GM23338 (cell line): ENCODE measurements at regions not wholly inside any gene's neighbourhood (a gene's known extent, or its start where the extent isn't known, plus 50 kb on each side); places are given as distances from the start of the nearest gene placed in this dataset.

Experiments used
- ATAC-seq: fragments of 200-7000 bp; cut with Tn5 transposase; 3 replicates; pipeline ENCODE4 v1.9.1; 2020
- DNase-seq: peaks from one replicate; pipeline ENCODE4 v3.0.0-alpha.2; 2015; ENCODE audit warnings: low spot score
- H2AFZ ChIP-seq: fragments of 200-600 bp; sonication (generic); 2 replicates; pipeline ENCODE4 v1.8.0; 2016; ENCODE audit warnings: antibody characterized with exemption, mild to moderate bottlenecking, moderate library complexity
- H3F3A ChIP-seq: fragments of 200-600 bp; sonication (generic); replicated peaks from 2 replicates; pipeline ENCODE4 v1.8.0; 2017; ENCODE audit warnings: antibody characterized with exemption, mixed run types, low read depth
- H3K27ac ChIP-seq: fragments of 200-600 bp; sonication (generic); 2 replicates; pipeline ENCODE4 v1.6.1; 2016; ENCODE audit warnings: low read depth
- H3K27me3 ChIP-seq: fragments of 200-600 bp; sonication (generic); 2 replicates; pipeline ENCODE4 v1.8.0; 2016; ENCODE audit warnings: mild to moderate bottlenecking, mixed run types, moderate library complexity; ENCODE audit not compliant: insufficient read depth
- H3K36me3 ChIP-seq: fragments of 200-600 bp; sonication (generic); 2 replicates; pipeline ENCODE4 v1.8.0; 2016; ENCODE audit warnings: mild to moderate bottlenecking; ENCODE audit not compliant: insufficient read depth
- H3K4me1 ChIP-seq: fragments of 200-600 bp; sonication (generic); 2 replicates; pipeline ENCODE4 v1.8.0; 2016; ENCODE audit warnings: mild to moderate bottlenecking, moderate library complexity; ENCODE audit not compliant: insufficient read depth
- H3K4me2 ChIP-seq: fragments of 200-600 bp; sonication (generic); 2 replicates; pipeline ENCODE4 v1.7.1; 2017; ENCODE audit warnings: mixed run types
- H3K4me3 ChIP-seq: fragments of 200-600 bp; sonication (generic); 2 replicates; pipeline ENCODE4 v1.6.1; 2016; ENCODE audit warnings: mixed run types
- H3K79me2 ChIP-seq: fragments of 200-600 bp; sonication (generic); replicated peaks from 2 replicates; pipeline ENCODE4 v1.8.0; 2017; ENCODE audit warnings: mild to moderate bottlenecking; ENCODE audit not compliant: insufficient read depth
- H3K9me2 ChIP-seq: fragments of 200-600 bp; sonication (generic); 2 replicates; pipeline ENCODE4 v1.8.0; 2017; ENCODE audit not compliant: insufficient read depth
- H4K20me1 ChIP-seq: fragments of 200-600 bp; sonication (generic); replicated peaks from 2 replicates; pipeline ENCODE4 v1.8.0; 2017; ENCODE audit warnings: mild to moderate bottlenecking; ENCODE audit not compliant: insufficient read depth
- H3K27ac Mint-ChIP-seq: 2 replicates; pipeline ENCODE4 v1.8.0; 2020; ENCODE audit warnings: inconsistent platforms, mild to moderate bottlenecking, moderate library complexity, mixed read lengths
- H3K27me3 Mint-ChIP-seq: 3 replicates; pipeline ENCODE4 v1.8.0; 2022; ENCODE audit warnings: low read depth, mild to moderate bottlenecking, moderate library complexity, mixed read lengths, inconsistent platforms; ENCODE audit not compliant: insufficient read depth, poor library complexity
- H3K36me3 Mint-ChIP-seq: 3 replicates; pipeline ENCODE4 v1.8.0; 2021; ENCODE audit warnings: low read depth, mild to moderate bottlenecking, inconsistent platforms, moderate library complexity, mixed read lengths
- H3K4me1 Mint-ChIP-seq: 3 replicates; pipeline ENCODE4 v1.8.0; 2020; ENCODE audit warnings: mild to moderate bottlenecking, inconsistent platforms, mixed read lengths
- H3K4me3 Mint-ChIP-seq: 3 replicates; pipeline ENCODE4 v1.8.0; 2021; ENCODE audit warnings: moderate library complexity, mild to moderate bottlenecking, inconsistent platforms, mixed read lengths
- H3K9me3 Mint-ChIP-seq: 3 replicates; pipeline ENCODE4 v1.8.0; 2020; ENCODE audit warnings: moderate library complexity, mild to moderate bottlenecking, inconsistent platforms, mixed read lengths
- JUNB ChIP-seq: IDR thresholded peaks from one replicate; pipeline ENCODE4 v1.6.1; 2016; ENCODE audit warnings: antibody characterized with exemption; ENCODE audit not compliant: unreplicated experiment
- NANOG ChIP-seq: IDR thresholded peaks from 2 replicates; pipeline ENCODE4 v1.6.1; 2016; ENCODE audit warnings: antibody characterized with exemption, borderline replicate concordance
- POLR2AphosphoS5 ChIP-seq: IDR thresholded peaks from 2 replicates; pipeline ENCODE4 v1.6.1; 2016; ENCODE audit warnings: antibody characterized with exemption, low read depth
- ZNF331 ChIP-seq: fragments of 250-450 bp; sonication (Bioruptor Pico); IDR thresholded peaks from 2 replicates; pipeline ENCODE4 v1.5.0; 2020; ENCODE audit warnings: low read depth, mild to moderate bottlenecking, moderate library complexity
- TF ChIP-seq, protein P1 (sequence below): fragments of 250-450 bp; sonication (Bioruptor Pico); IDR thresholded peaks from 2 replicates; pipeline ENCODE4 v1.5.0; 2020; ENCODE audit warnings: mild to moderate bottlenecking, moderate library complexity

DNA sequence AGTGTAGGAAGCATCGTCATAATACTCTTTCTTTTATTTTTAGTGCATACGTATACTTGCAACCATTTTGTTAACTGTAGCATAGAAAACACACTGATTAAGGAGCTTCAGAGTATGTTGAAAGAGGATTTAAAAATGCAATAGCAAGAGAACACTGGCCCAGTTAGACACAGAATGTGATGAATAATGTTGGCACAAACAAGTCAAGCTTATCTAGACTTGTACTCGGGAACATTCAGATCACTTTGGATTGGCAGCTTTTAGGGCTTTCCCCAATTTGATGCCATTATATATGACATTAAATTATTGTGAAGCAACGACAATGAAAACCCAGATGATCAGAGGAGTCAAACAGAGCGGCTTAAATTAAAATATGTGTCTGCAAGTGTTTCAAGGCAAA, 468.1 kb downstream of the PRKD1 start (continued):
- TF ChIP-seq, protein P1, sequence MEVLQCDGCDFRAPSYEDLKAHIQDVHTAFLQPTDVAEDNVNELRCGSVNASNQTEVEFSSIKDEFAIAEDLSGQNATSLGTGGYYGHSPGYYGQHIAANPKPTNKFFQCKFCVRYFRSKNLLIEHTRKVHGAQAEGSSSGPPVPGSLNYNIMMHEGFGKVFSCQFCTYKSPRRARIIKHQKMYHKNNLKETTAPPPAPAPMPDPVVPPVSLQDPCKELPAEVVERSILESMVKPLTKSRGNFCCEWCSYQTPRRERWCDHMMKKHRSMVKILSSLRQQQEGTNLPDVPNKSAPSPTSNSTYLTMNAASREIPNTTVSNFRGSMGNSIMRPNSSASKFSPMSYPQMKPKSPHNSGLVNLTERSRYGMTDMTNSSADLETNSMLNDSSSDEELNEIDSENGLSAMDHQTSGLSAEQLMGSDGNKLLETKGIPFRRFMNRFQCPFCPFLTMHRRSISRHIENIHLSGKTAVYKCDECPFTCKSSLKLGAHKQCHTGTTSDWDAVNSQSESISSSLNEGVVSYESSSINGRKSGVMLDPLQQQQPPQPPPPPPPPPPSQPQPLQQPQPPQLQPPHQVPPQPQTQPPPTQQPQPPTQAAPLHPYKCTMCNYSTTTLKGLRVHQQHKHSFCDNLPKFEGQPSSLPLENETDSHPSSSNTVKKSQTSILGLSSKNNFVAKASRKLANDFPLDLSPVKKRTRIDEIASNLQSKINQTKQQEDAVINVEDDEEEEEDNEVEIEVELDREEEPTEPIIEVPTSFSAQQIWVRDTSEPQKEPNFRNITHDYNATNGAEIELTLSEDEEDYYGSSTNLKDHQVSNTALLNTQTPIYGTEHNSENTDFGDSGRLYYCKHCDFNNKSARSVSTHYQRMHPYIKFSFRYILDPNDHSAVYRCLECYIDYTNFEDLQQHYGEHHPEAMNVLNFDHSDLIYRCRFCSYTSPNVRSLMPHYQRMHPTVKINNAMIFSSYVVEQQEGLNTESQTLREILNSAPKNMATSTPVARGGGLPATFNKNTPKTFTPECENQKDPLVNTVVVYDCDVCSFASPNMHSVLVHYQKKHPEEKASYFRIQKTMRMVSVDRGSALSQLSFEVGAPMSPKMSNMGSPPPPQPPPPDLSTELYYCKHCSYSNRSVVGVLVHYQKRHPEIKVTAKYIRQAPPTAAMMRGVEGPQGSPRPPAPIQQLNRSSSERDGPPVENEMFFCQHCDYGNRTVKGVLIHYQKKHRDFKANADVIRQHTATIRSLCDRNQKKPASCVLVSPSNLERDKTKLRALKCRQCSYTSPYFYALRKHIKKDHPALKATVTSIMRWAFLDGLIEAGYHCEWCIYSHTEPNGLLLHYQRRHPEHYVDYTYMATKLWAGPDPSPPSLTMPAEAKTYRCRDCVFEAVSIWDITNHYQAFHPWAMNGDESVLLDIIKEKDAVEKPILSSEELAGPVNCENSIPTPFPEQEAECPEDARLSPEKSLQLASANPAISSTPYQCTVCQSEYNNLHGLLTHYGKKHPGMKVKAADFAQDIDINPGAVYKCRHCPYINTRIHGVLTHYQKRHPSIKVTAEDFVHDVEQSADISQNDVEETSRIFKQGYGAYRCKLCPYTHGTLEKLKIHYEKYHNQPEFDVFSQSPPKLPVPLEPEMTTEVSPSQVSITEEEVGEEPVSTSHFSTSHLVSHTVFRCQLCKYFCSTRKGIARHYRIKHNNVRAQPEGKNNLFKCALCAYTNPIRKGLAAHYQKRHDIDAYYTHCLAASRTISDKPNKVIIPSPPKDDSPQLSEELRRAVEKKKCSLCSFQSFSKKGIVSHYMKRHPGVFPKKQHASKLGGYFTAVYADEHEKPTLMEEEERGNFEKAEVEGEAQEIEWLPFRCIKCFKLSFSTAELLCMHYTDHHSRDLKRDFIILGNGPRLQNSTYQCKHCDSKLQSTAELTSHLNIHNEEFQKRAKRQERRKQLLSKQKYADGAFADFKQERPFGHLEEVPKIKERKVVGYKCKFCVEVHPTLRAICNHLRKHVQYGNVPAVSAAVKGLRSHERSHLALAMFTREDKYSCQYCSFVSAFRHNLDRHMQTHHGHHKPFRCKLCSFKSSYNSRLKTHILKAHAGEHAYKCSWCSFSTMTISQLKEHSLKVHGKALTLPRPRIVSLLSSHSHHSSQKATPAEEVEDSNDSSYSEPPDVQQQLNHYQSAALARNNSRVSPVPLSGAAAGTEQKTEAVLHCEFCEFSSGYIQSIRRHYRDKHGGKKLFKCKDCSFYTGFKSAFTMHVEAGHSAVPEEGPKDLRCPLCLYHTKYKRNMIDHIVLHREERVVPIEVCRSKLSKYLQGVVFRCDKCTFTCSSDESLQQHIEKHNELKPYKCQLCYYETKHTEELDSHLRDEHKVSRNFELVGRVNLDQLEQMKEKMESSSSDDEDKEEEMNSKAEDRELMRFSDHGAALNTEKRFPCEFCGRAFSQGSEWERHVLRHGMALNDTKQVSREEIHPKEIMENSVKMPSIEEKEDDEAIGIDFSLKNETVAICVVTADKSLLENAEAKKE (CRISPR knock-in tag): no peak

DNA sequence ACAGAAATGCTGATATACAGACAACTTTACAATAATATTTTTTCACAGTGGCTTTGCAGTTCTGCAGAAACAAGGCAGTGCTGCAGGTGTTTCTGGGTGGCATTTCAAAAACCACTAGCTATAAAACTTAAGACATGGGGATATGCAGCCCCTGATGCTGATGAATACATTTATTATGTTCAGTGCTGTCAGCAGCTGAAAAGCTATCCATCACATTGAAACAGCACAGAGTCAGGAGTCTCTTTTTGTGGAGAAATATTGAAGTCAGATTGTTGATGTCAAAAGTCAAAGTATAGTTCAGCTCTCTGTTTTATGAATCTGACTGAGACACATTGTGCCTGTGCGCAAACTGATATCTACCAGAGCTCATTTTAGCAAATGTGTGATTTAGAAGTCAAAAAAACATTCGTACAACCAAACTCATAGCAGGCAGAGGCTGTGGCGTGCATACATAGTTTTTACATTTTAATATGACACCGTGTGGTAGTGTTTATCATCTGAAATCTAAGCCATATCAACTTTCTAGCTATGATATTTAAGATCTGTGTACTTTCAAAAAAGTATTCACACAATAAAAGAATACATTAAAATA, 467.6 kb downstream of the PRKD1 start:
- Histone ChIP-seq H4K20me1 (no peaks in the 10 kb centered on the region), H3K27me3 (no peaks in the 10 kb centered on the region), H3K9me2 (no peaks in the 10 kb centered on the region), H3K27ac (no peak overlapping the region), H3K36me3 (no peaks in the 10 kb centered on the region), H3K4me3 (no peak overlapping the region), H3F3A (no peaks in the 10 kb centered on the region), H3K4me2 (no peak overlapping the region), H3K79me2 (no peaks in the 10 kb centered on the region), H2AFZ (no peak overlapping the region), H3K4me1 (no peaks in the 10 kb centered on the region)
- DNase-seq: no peak
- no peak for ATAC-seq
- H3K36me3 Mint-ChIP-seq: no peaks in the 10 kb centered on the region
- TF ChIP-seq NANOG: no peak
- TF ChIP-seq ZNF331: no peak
- no peak for TF ChIP-seq POLR2AphosphoS5
- no peaks in the 10 kb centered on the region for H3K9me3 Mint-ChIP-seq
- H3K27me3 Mint-ChIP-seq: no peaks in the 10 kb centered on the region
- H3K4me3 Mint-ChIP-seq: no peak overlapping the region
- no peak overlapping the region for H3K27ac Mint-ChIP-seq
- no peaks in the 10 kb centered on the region for H3K4me1 Mint-ChIP-seq

DNA sequence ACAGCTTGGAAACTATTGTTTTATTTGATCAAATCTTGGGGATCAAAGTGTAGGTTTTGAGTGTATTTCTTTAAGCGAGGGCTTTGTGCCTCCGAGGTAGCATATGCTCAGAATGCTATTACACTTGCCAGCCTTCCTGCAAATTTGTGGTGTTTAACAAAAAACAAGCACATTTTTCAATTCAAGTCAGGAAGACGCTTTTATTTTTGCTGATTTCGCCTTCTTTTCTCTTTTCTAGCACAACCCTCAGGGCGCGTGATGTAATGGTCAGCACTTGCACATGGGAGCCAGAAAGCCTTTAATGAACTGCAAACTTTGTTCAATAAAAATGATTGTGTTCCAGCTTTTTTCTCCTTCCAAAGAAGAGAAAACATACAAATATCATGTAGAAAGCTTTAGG, 466.5 kb downstream of the PRKD1 start:
- Histone ChIP-seq H3K4me3 (no peak overlapping the region), H3K9me2 (no peaks in the 10 kb centered on the region), H2AFZ (no peak overlapping the region), H3K36me3 (no peaks in the 10 kb centered on the region), H4K20me1 (no peaks in the 10 kb centered on the region), H3K27me3 (no peaks in the 10 kb centered on the region), H3K27ac (no peak overlapping the region), H3K4me1 (no peaks in the 10 kb centered on the region), H3F3A (no peaks in the 10 kb centered on the region), H3K79me2 (no peaks in the 10 kb centered on the region), H3K4me2 (no peak overlapping the region)
- no peaks in the 10 kb centered on the region for H3K27me3 Mint-ChIP-seq
- H3K4me1 Mint-ChIP-seq: no peaks in the 10 kb centered on the region
- H3K36me3 Mint-ChIP-seq: no peaks in the 10 kb centered on the region
- DNase-seq (no peak), ATAC-seq (no peak)
- H3K9me3 Mint-ChIP-seq: no peaks in the 10 kb centered on the region
- H3K27ac Mint-ChIP-seq: no peak overlapping the region
- no peak overlapping the region for H3K4me3 Mint-ChIP-seq
- no peak for TF ChIP-seq JUNB
- TF ChIP-seq, protein P1 (CRISPR knock-in tag): no peak
